HCT116 (cell line): ENCODE measurements at regions not wholly inside any gene's neighbourhood (a gene's known extent, or its start where the extent isn't known, plus 50 kb on each side); places are given as distances from the start of the nearest gene placed in this dataset.

ENCODE experiments used
- ATAC-seq: fragments of 200-7000 bp; cut with Tn5 transposase; 2 replicates; pipeline ENCODE4 v1.9.1; 2020; ENCODE audit warnings: mild to moderate bottlenecking, moderate library complexity
- BruUV-seq: library from RNA; stranded (reverse); fragments of 400-500 nt; replicated peaks from 2 replicates; lab custom pipeline; 2021; lab: Mats Ljungman, UMichigan
- CTCF ChIA-PET: fragments of 300-600 bp; sonication (Branson Sonifier 250); formaldehyde crosslinking; loops from one replicate; lab custom pipeline; 2021; ENCODE audit warnings: antibody characterized with exemption; lab: Charles Lee
- POLR2A ChIA-PET: fragments of 300-600, 350-600 bp; sonication (Branson Sonifier 250); formaldehyde crosslinking; loops from one replicate; lab custom pipeline; 2021; ENCODE audit warnings: antibody characterized with exemption; lab: Charles Lee
- RAD21 ChIA-PET, 2 experiments: fragments of 300-600 bp; sonication (Branson Sonifier 250); formaldehyde crosslinking; loops; one replicate each; lab custom pipeline; 2023; ENCODE audit warnings: low total read pairs in 2 of 2; ENCODE audit not compliant: uncharacterized antibody in 2 of 2, unreplicated experiment in 2 of 2, low non-redundant PET in 1 of 2; lab: Charles Lee
- DNase-seq: peaks from one replicate; pipeline ENCODE4 v3.0.0-alpha.2; 2010; ENCODE audit warnings: low read depth, low spot score
- H2AFZ ChIP-seq: fragments of 200-600 bp; shearing (Covaris generic), sonication (generic); 2 replicates; pipeline ENCODE4 v1.6.1; 2017; ENCODE audit warnings: low read depth, mixed run types, mixed read lengths, antibody characterized with exemption, low read length; ENCODE audit not compliant: poor library complexity, severe bottlenecking
- H3K27ac ChIP-seq: 2 replicates; pipeline ENCODE4 v1.5.1; 2012; ENCODE audit warnings: low read depth, low read length
- H3K27me3 ChIP-seq: fragments of 200-600 bp; sonication (generic); 2 replicates; pipeline ENCODE4 v1.6.1; 2016; ENCODE audit warnings: mixed run types, low read length, mixed read lengths; ENCODE audit not compliant: insufficient read depth
- H3K36me3 ChIP-seq, 2 experiments: fragments of 200-500 bp in 1 of 2; fragments of 200-600 bp in 1 of 2; sonication (Bioruptor generic) in 1 of 2; sonication (generic) in 1 of 2; 2 replicates each; pipeline versions ENCODE4 v1.5.1 to v1.6.1; 2014 to 2016; ENCODE audit warnings: low read length in 2 of 2, inconsistent platforms in 1 of 2, mixed read lengths in 1 of 2, mixed run types in 1 of 2; ENCODE audit not compliant: insufficient read depth in 2 of 2, control insufficient read depth in 1 of 2
- H3K4me1 ChIP-seq, 2 experiments: fragments of 200-600 bp in 1 of 2; sonication (generic) in 1 of 2; 2 replicates each; pipeline versions ENCODE4 v1.5.1 to v1.6.1; 2012 to 2017; ENCODE audit warnings: low read length in 2 of 2, inconsistent platforms in 1 of 2, mild to moderate bottlenecking in 1 of 2, mixed read lengths in 1 of 2, mixed run types in 1 of 2, moderate library complexity in 1 of 2; ENCODE audit not compliant: insufficient read depth in 2 of 2, control insufficient read depth in 1 of 2
- H3K4me2 ChIP-seq: fragments of 200-600 bp; sonication (generic); 2 replicates; pipeline ENCODE4 v1.6.1; 2017; ENCODE audit warnings: mixed run types, low read length, mixed read lengths
- H3K4me3 ChIP-seq, 2 experiments: fragments of 200-600 bp in 1 of 2; sonication (generic) in 1 of 2; replicated peaks in 1 of 2; 2 replicates each; pipeline ENCODE4 v1.5.1; 2011 to 2016; ENCODE audit warnings: low read length in 2 of 2, control low read depth in 1 of 2, low read depth in 1 of 2, mild to moderate bottlenecking in 1 of 2, mixed read lengths in 1 of 2, mixed run types in 1 of 2
- H3K79me2 ChIP-seq: fragments of 200-600 bp; sonication (generic); 2 replicates; pipeline ENCODE4 v1.6.1; 2017; ENCODE audit warnings: mild to moderate bottlenecking, mixed run types, low read length, moderate library complexity, mixed read lengths; ENCODE audit not compliant: insufficient read depth
- H3K9ac ChIP-seq: fragments of 200-600 bp; sonication (generic); 2 replicates; pipeline ENCODE4 v1.6.1; 2016; ENCODE audit warnings: low read length, mixed read lengths
- H3K9me2 ChIP-seq: fragments of 200-600 bp; sonication (generic), shearing (Covaris generic); 2 replicates; pipeline ENCODE4 v1.6.1; 2017; ENCODE audit warnings: mixed run types, mild to moderate bottlenecking, moderate library complexity; ENCODE audit not compliant: insufficient read depth
- H3K9me3 ChIP-seq, 2 experiments: fragments of 200-500 bp in 1 of 2; fragments of 200-600 bp in 1 of 2; sonication (Bioruptor generic) in 1 of 2; sonication (generic) in 1 of 2; 2 replicates each; pipeline ENCODE4 v1.6.1; 2014 to 2017; ENCODE audit warnings: low read length in 2 of 2, mixed read lengths in 2 of 2, inconsistent platforms in 1 of 2, low read depth in 1 of 2, mild to moderate bottlenecking in 1 of 2, mixed run types in 1 of 2, moderate library complexity in 1 of 2; ENCODE audit not compliant: control insufficient read depth in 1 of 2, insufficient read depth in 1 of 2
- H4K20me1 ChIP-seq: fragments of 200-600 bp; sonication (generic), shearing (Covaris generic); 2 replicates; pipeline ENCODE4 v1.6.1; 2017; ENCODE audit warnings: mixed run types, mild to moderate bottlenecking, moderate library complexity; ENCODE audit not compliant: insufficient read depth
- ATF3 ChIP-seq: IDR thresholded peaks from 2 replicates; pipeline ENCODE4 v1.6.1; 2012
- CBX3 ChIP-seq: IDR thresholded peaks from 2 replicates; pipeline ENCODE4 v1.6.1; 2012; ENCODE audit warnings: low read depth
- CEBPB ChIP-seq: IDR thresholded peaks from 2 replicates; pipeline ENCODE4 v1.6.1; 2012; ENCODE audit warnings: low read depth
- EGR1 ChIP-seq: IDR thresholded peaks from 2 replicates; pipeline ENCODE4 v1.6.1; 2012; ENCODE audit warnings: low read depth
- ELF1 ChIP-seq: IDR thresholded peaks from 2 replicates; pipeline ENCODE4 v1.6.1; 2012; ENCODE audit warnings: low read depth, borderline replicate concordance
- EZH2 ChIP-seq: fragments of 200-600 bp; sonication (generic); IDR thresholded peaks from 2 replicates; pipeline ENCODE4 v1.6.1; 2017; ENCODE audit warnings: antibody characterized with exemption, mixed run types
- FOSL1 ChIP-seq: IDR thresholded peaks from 2 replicates; pipeline ENCODE4 v1.6.1; 2012; ENCODE audit warnings: low read depth
- JUND ChIP-seq: IDR thresholded peaks from 2 replicates; pipeline ENCODE4 v1.6.1; 2012
- MAX ChIP-seq: IDR thresholded peaks from 2 replicates; pipeline ENCODE4 v1.6.1; 2012
- POLR2AphosphoS5 ChIP-seq: IDR thresholded peaks from 2 replicates; pipeline ENCODE4 v1.6.1; 2011; ENCODE audit warnings: mild to moderate bottlenecking, low read depth, low read length, moderate library complexity
- RAD21 ChIP-seq: IDR thresholded peaks from 2 replicates; pipeline ENCODE4 v1.6.1; 2012; ENCODE audit warnings: low read depth, mild to moderate bottlenecking
- SIN3A ChIP-seq: IDR thresholded peaks from 2 replicates; pipeline ENCODE4 v1.6.1; 2012; ENCODE audit warnings: low read depth
- SP1 ChIP-seq: IDR thresholded peaks from 2 replicates; pipeline ENCODE4 v1.6.1; 2012; ENCODE audit warnings: low read depth
- TCF7L2 ChIP-seq: IDR thresholded peaks from 2 replicates; pipeline ENCODE4 v1.7.0; 2011; ENCODE audit warnings: borderline replicate concordance, inconsistent platforms; ENCODE audit not compliant: insufficient read depth, insufficient read length; ENCODE audit errors: extremely low read depth
- YY1 ChIP-seq: IDR thresholded peaks from 2 replicates; pipeline ENCODE4 v1.6.1; 2011; ENCODE audit warnings: low read length, low read depth, moderate library complexity, mild to moderate bottlenecking; ENCODE audit not compliant: insufficient replicate concordance; ENCODE audit errors: extremely low read depth
- ZNF274 ChIP-seq: fragments of 200-500 bp; sonication (Bioruptor generic); IDR thresholded peaks from 2 replicates; pipeline ENCODE4 v1.6.1; 2014; ENCODE audit warnings: mild to moderate bottlenecking, low read depth, low read length, inconsistent platforms
- intact Hi-C: fragments of 100-400 bp; cut with micrococcal nuclease; formaldehyde crosslinking; loops from 2 replicates; pipeline ENCODE4 v1.10.0; 2022
- TF ChIP-seq, protein P1 (sequence below): IDR thresholded peaks from 2 replicates; pipeline ENCODE4 v1.6.1; 2011; ENCODE audit warnings: mild to moderate bottlenecking, low read length, moderate library complexity; ENCODE audit not compliant: insufficient replicate concordance; ENCODE audit errors: extremely low read depth
- TF ChIP-seq, protein P2 (sequence below), 3 experiments: fragments of 200-600 bp in 1 of 3; sonication (generic) in 1 of 3; IDR thresholded peaks in 2 of 3; conservative IDR thresholded peaks in 1 of 3; 2 replicates each; pipeline ENCODE4 v1.5.1; 2012 to 2017; ENCODE audit warnings: low read depth in 2 of 3, low read length in 2 of 3, antibody characterized with exemption in 1 of 3, borderline replicate concordance in 1 of 3, control low read depth in 1 of 3, mild to moderate bottlenecking in 1 of 3, mixed read lengths in 1 of 3, mixed run types in 1 of 3, moderate library complexity in 1 of 3; ENCODE audit not compliant: insufficient read depth in 1 of 3
- TF ChIP-seq, protein P3 (sequence below): IDR thresholded peaks from 2 replicates; pipeline ENCODE4 v1.6.1; 2012; ENCODE audit warnings: low read depth

- ChIA-PET RAD21 (no interaction called here), CTCF (no interaction called here), POLR2A (no interaction called here)
- DNase-seq: no peak
- H2AFZ ChIP-seq: no peak overlapping the region
- H3K79me2 ChIP-seq: no peaks in the 10 kb centered on the region
- H3K4me1 ChIP-seq: no peaks in the 10 kb centered on the region
- no peaks in the 10 kb centered on the region for H3K9me3 ChIP-seq
- H3K27ac ChIP-seq: no peak overlapping the region
- H3K9me2 ChIP-seq: no peaks in the 10 kb centered on the region
- TF ChIP-seq POLR2AphosphoS5 (no peak), ATF3 (no peak), EZH2 (no peak), EGR1 (no peak), TCF7L2 (no peak), MAX (no peak), CEBPB (no peak), FOSL1 (no peak), ELF1 (no peak), SP1 (no peak), RAD21 (no peak), ZNF274 (no peak), YY1 (no peak), JUND (no peak), CBX3 (no peak), SIN3A (no peak)
- TF ChIP-seq, protein P1, sequence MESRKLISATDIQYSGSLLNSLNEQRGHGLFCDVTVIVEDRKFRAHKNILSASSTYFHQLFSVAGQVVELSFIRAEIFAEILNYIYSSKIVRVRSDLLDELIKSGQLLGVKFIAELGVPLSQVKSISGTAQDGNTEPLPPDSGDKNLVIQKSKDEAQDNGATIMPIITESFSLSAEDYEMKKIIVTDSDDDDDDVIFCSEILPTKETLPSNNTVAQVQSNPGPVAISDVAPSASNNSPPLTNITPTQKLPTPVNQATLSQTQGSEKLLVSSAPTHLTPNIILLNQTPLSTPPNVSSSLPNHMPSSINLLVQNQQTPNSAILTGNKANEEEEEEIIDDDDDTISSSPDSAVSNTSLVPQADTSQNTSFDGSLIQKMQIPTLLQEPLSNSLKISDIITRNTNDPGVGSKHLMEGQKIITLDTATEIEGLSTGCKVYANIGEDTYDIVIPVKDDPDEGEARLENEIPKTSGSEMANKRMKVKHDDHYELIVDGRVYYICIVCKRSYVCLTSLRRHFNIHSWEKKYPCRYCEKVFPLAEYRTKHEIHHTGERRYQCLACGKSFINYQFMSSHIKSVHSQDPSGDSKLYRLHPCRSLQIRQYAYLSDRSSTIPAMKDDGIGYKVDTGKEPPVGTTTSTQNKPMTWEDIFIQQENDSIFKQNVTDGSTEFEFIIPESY: no peak
- TF ChIP-seq, protein P2, sequence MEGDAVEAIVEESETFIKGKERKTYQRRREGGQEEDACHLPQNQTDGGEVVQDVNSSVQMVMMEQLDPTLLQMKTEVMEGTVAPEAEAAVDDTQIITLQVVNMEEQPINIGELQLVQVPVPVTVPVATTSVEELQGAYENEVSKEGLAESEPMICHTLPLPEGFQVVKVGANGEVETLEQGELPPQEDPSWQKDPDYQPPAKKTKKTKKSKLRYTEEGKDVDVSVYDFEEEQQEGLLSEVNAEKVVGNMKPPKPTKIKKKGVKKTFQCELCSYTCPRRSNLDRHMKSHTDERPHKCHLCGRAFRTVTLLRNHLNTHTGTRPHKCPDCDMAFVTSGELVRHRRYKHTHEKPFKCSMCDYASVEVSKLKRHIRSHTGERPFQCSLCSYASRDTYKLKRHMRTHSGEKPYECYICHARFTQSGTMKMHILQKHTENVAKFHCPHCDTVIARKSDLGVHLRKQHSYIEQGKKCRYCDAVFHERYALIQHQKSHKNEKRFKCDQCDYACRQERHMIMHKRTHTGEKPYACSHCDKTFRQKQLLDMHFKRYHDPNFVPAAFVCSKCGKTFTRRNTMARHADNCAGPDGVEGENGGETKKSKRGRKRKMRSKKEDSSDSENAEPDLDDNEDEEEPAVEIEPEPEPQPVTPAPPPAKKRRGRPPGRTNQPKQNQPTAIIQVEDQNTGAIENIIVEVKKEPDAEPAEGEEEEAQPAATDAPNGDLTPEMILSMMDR (IDR thresholded peaks at IDR 0.05 in 2 of 3, conservative IDR thresholded peaks at IDR 0.05 in 1 of 3; ENCODE audit: borderline replicate concordance in 1 of 3, insufficient read depth in 1 of 3, low read depth in 2 of 3, low read length in 2 of 3): no peak
- TF ChIP-seq, protein P3, sequence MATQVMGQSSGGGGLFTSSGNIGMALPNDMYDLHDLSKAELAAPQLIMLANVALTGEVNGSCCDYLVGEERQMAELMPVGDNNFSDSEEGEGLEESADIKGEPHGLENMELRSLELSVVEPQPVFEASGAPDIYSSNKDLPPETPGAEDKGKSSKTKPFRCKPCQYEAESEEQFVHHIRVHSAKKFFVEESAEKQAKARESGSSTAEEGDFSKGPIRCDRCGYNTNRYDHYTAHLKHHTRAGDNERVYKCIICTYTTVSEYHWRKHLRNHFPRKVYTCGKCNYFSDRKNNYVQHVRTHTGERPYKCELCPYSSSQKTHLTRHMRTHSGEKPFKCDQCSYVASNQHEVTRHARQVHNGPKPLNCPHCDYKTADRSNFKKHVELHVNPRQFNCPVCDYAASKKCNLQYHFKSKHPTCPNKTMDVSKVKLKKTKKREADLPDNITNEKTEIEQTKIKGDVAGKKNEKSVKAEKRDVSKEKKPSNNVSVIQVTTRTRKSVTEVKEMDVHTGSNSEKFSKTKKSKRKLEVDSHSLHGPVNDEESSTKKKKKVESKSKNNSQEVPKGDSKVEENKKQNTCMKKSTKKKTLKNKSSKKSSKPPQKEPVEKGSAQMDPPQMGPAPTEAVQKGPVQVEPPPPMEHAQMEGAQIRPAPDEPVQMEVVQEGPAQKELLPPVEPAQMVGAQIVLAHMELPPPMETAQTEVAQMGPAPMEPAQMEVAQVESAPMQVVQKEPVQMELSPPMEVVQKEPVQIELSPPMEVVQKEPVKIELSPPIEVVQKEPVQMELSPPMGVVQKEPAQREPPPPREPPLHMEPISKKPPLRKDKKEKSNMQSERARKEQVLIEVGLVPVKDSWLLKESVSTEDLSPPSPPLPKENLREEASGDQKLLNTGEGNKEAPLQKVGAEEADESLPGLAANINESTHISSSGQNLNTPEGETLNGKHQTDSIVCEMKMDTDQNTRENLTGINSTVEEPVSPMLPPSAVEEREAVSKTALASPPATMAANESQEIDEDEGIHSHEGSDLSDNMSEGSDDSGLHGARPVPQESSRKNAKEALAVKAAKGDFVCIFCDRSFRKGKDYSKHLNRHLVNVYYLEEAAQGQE: no peak
- BruUV-seq: no TSS peak
- ATAC-seq: no peak
- no peak overlapping the region for H3K4me3 ChIP-seq
- H3K9ac ChIP-seq: no peak overlapping the region
- no peaks in the 10 kb centered on the region for H3K36me3 ChIP-seq
- no peaks in the 10 kb centered on the region for H3K27me3 ChIP-seq
- H3K4me2 ChIP-seq: no peak overlapping the region
- H4K20me1 ChIP-seq: no peaks in the 10 kb centered on the region
- intact Hi-C loops: no loop called here
These were observed 146.4 kb upstream of the GALNT2 start for GRCh38 chr1:229920683-229921082.
